WTC11 (cell line): ENCODE measurements at regions not wholly inside any gene's neighbourhood (a gene's known extent, or its start where the extent isn't known, plus 50 kb on each side); places are given as distances from the start of the nearest gene placed in this dataset.

ENCODE experiments used
- ATF1 ChIP-seq: sonication (generic); formaldehyde crosslinking; IDR thresholded peaks from 2 replicates; pipeline ENCODE4 v1.8.1; 2023; ENCODE audit warnings: mild to moderate bottlenecking, moderate library complexity, missing genetic modification reagents
- ATF6 ChIP-seq: sonication (generic); formaldehyde crosslinking; IDR thresholded peaks from 2 replicates; pipeline ENCODE4 v1.8.1; 2023; ENCODE audit warnings: mild to moderate bottlenecking, missing genetic modification reagents
- CREM ChIP-seq: sonication (generic); formaldehyde crosslinking; IDR thresholded peaks from 2 replicates; pipeline ENCODE4 v1.8.1; 2022; ENCODE audit warnings: mild to moderate bottlenecking, missing genetic modification reagents, moderate library complexity
- CTCF ChIP-seq: fragments of 200-600 bp; IDR thresholded peaks from 2 replicates; pipeline ENCODE4 v1.8.0; 2022; ENCODE audit warnings: antibody characterized with exemption
- HMGXB4 ChIP-seq: sonication (generic); formaldehyde crosslinking; IDR thresholded peaks from 2 replicates; pipeline ENCODE4 v1.8.1; 2023; ENCODE audit warnings: mild to moderate bottlenecking, moderate library complexity, missing genetic modification reagents
- NR1H2 ChIP-seq: sonication (generic); formaldehyde crosslinking; IDR thresholded peaks from 2 replicates; pipeline ENCODE4 v1.9.0; 2021; ENCODE audit warnings: mild to moderate bottlenecking, moderate library complexity, missing genetic modification reagents
- TCF7 ChIP-seq: sonication (generic); formaldehyde crosslinking; IDR thresholded peaks from 2 replicates; pipeline ENCODE4 v1.8.0; 2022; ENCODE audit warnings: mild to moderate bottlenecking, low read depth, missing genetic modification reagents, moderate library complexity
- TEAD4 ChIP-seq: sonication (generic); formaldehyde crosslinking; IDR thresholded peaks from 2 replicates; pipeline ENCODE4 v1.8.0; 2022; ENCODE audit warnings: mild to moderate bottlenecking, missing genetic modification reagents

GRCh38 chr17:33765871-33766270 lies 472.8 kb upstream of the ASIC2 start:
- TF ChIP-seq CTCF (no peak), ATF1 (CRISPR knock-in tag) (no peak), TCF7 (no peak), TEAD4 (no peak), HMGXB4 (CRISPR knock-in tag) (no peak), CREM (CRISPR knock-in tag) (no peak), ATF6 (no peak), NR1H2 (no peak)
